ENCODE measurements at regions not wholly inside any gene's neighbourhood (a gene's known extent, or its start where the extent isn't known, plus 50 kb on each side); places are given as distances from the start of the nearest gene placed in this dataset.

- POLR2A ChIA-PET: no interaction called here
- Histone ChIP-seq H3K9me3 (ENCODE audit: control insufficient read depth in 2 of 3, low read length in 3 of 3) (no peaks in the 10 kb centered on the region), H3K36me3 (ENCODE audit: control insufficient read depth in 2 of 3, insufficient read depth in 3 of 3, low read length in 3 of 3) (no peaks in the 10 kb centered on the region), H3K27ac (ENCODE audit: low read depth, low read length) (no peak overlapping the region), H3K4me3 (ENCODE audit: low read length) (no peak overlapping the region), H3K4me1 (ENCODE audit: control insufficient read depth in 2 of 2, insufficient read depth in 2 of 2, low read length in 2 of 2) (no peaks in the 10 kb centered on the region), H3K27me3 (ENCODE audit: control insufficient read depth in 2 of 2, insufficient read depth in 2 of 2, low read length in 2 of 2) (no peaks in the 10 kb centered on the region)
- CTCF ChIA-PET: no interaction called here
- Mint-ChIP-seq H3K36me3 (no peaks in the 10 kb centered on the region), H3K27ac (no peak overlapping the region), H3K27me3 (peaks cover 7 to 24% (median 9%) of the 10 kb centered on the region in 5 donors), H3K4me3 (no peak overlapping the region), H3K4me1 (no peaks in the 10 kb centered on the region), H3K9me3 (peaks cover 0 to 12% (median 3%) of the 10 kb centered on the region in 11 donors)
- DNase-seq: no peak
- intact Hi-C loops (cut with micrococcal nuclease): no loop called here
- ATAC-seq: no peak
These were observed 136.9 kb downstream of the NUAK1 start for GRCh38 chr12:106001837-106002218.

- Histone ChIP-seq H3K36me3 (ENCODE audit: control insufficient read depth in 2 of 3, insufficient read depth in 3 of 3, low read length in 3 of 3) (no peaks in the 10 kb centered on the region), H3K4me3 (ENCODE audit: low read length) (no peak overlapping the region), H3K9me3 (ENCODE audit: control insufficient read depth in 2 of 3, low read length in 3 of 3) (no peaks in the 10 kb centered on the region), H3K27ac (ENCODE audit: low read depth, low read length) (no peak overlapping the region), H3K27me3 (ENCODE audit: control insufficient read depth in 2 of 2, insufficient read depth in 2 of 2, low read length in 2 of 2) (no peaks in the 10 kb centered on the region), H3K4me1 (ENCODE audit: control insufficient read depth in 2 of 2, insufficient read depth in 2 of 2, low read length in 2 of 2) (no peaks in the 10 kb centered on the region)
- ChIA-PET CTCF (no interaction called here), POLR2A (no interaction called here)
- Mint-ChIP-seq H3K27me3 (peaks cover 7 to 31% (median 9%) of the 10 kb centered on the region in 5 donors), H3K9me3 (peaks cover 0 to 13% (median 4%) of the 10 kb centered on the region in 11 donors), H3K27ac (no peak overlapping the region), H3K4me3 (no peak overlapping the region), H3K36me3 (no peaks in the 10 kb centered on the region), H3K4me1 (no peaks in the 10 kb centered on the region)
- no peak for DNase-seq
- intact Hi-C loops (cut with micrococcal nuclease): no loop called here
- no peak for ATAC-seq
These were observed 135.5 kb downstream of the NUAK1 start for GRCh38 chr12:106003297-106003696.

- CTCF ChIA-PET: no interaction called here
These were observed 134.5 kb downstream of the NUAK1 start for GRCh38 chr12:106004289-106004688.

GRCh38 chr12:106006382-106006781 lies 132.4 kb downstream of the NUAK1 start:
- no peak overlapping the region for H3K27ac Mint-ChIP-seq
- peaks cover 0 to 13% (median 5%) of the 10 kb centered on the region in 11 donors for H3K9me3 Mint-ChIP-seq
- no peak overlapping the region for H3K4me3 Mint-ChIP-seq
- Histone ChIP-seq H3K36me3 (ENCODE audit: control insufficient read depth in 2 of 3, insufficient read depth in 3 of 3, low read length in 3 of 3) (no peaks in the 10 kb centered on the region), H3K9me3 (ENCODE audit: control insufficient read depth in 2 of 3, low read length in 3 of 3) (no peaks in the 10 kb centered on the region), H3K27ac (ENCODE audit: low read depth, low read length) (no peak overlapping the region), H3K4me3 (ENCODE audit: low read length) (no peak overlapping the region), H3K27me3 (ENCODE audit: control insufficient read depth in 2 of 2, insufficient read depth in 2 of 2, low read length in 2 of 2) (no peaks in the 10 kb centered on the region), H3K4me1 (ENCODE audit: control insufficient read depth in 2 of 2, insufficient read depth in 2 of 2, low read length in 2 of 2) (no peaks in the 10 kb centered on the region)
- no peaks in the 10 kb centered on the region for H3K4me1 Mint-ChIP-seq
- ChIA-PET CTCF (no interaction called here), POLR2A (no interaction called here)
- no peak for ATAC-seq
- intact Hi-C loops (cut with micrococcal nuclease): no loop called here
- H3K27me3 Mint-ChIP-seq: peaks cover 5 to 28% (median 8%) of the 10 kb centered on the region in 5 donors
- no peaks in the 10 kb centered on the region for H3K36me3 Mint-ChIP-seq
- no peak for DNase-seq

More at GRCh38 chr12:106004289-106004688, 134.5 kb downstream of the NUAK1 start:
- Histone ChIP-seq H3K4me1 (ENCODE audit: control insufficient read depth in 2 of 2, insufficient read depth in 2 of 2, low read length in 2 of 2) (no peaks in the 10 kb centered on the region), H3K4me3 (ENCODE audit: low read length) (no peak overlapping the region), H3K27me3 (ENCODE audit: control insufficient read depth in 2 of 2, insufficient read depth in 2 of 2, low read length in 2 of 2) (no peaks in the 10 kb centered on the region), H3K36me3 (ENCODE audit: control insufficient read depth in 2 of 3, insufficient read depth in 3 of 3, low read length in 3 of 3) (no peaks in the 10 kb centered on the region), H3K27ac (ENCODE audit: low read depth, low read length) (no peak overlapping the region), H3K9me3 (ENCODE audit: control insufficient read depth in 2 of 3, low read length in 3 of 3) (no peaks in the 10 kb centered on the region)
- Mint-ChIP-seq H3K4me3 (no peak overlapping the region), H3K9me3 (peaks cover 0 to 13% (median 5%) of the 10 kb centered on the region in 11 donors), H3K4me1 (no peaks in the 10 kb centered on the region), H3K36me3 (no peaks in the 10 kb centered on the region), H3K27me3 (peaks cover 7 to 32% (median 9%) of the 10 kb centered on the region in 5 donors), H3K27ac (no peak overlapping the region)
- POLR2A ChIA-PET: no interaction called here
- no peak for ATAC-seq
- no peak for DNase-seq
- intact Hi-C loops (cut with micrococcal nuclease): no loop called here

- no peaks in the 10 kb centered on the region for H3K27me3 ChIP-seq (ENCODE audit: control insufficient read depth in 2 of 2, insufficient read depth in 2 of 2, low read length in 2 of 2)
- intact Hi-C loops (cut with micrococcal nuclease): no loop called here
- H3K9me3 ChIP-seq (ENCODE audit: control insufficient read depth in 2 of 3, low read length in 3 of 3): no peaks in the 10 kb centered on the region
- ChIA-PET CTCF (no interaction called here), POLR2A (no interaction called here)
- no peak for ATAC-seq
- DNase-seq: no peak
- H3K36me3 ChIP-seq (ENCODE audit: control insufficient read depth in 2 of 3, insufficient read depth in 3 of 3, low read length in 3 of 3): no peaks in the 10 kb centered on the region
- Mint-ChIP-seq H3K27ac (no peak overlapping the region), H3K36me3 (no peaks in the 10 kb centered on the region), H3K9me3 (peaks cover 0 to 13% (median 3%) of the 10 kb centered on the region in 11 donors), H3K27me3 (peaks cover 2 to 24% (median 5%) of the 10 kb centered on the region in 5 donors), H3K4me1 (no peaks in the 10 kb centered on the region), H3K4me3 (no peak overlapping the region)
- H3K4me3 ChIP-seq (ENCODE audit: low read length): no peak overlapping the region
- H3K27ac ChIP-seq (ENCODE audit: low read depth, low read length): no peak overlapping the region
- H3K4me1 ChIP-seq (ENCODE audit: control insufficient read depth in 2 of 2, insufficient read depth in 2 of 2, low read length in 2 of 2): no peaks in the 10 kb centered on the region
These were observed 131.8 kb downstream of the NUAK1 start for GRCh38 chr12:106006940-106007339.

GRCh38 chr12:106010741-106011140 lies 128.0 kb downstream of the NUAK1 start:
- intact Hi-C loops (cut with micrococcal nuclease): no loop called here
- Histone ChIP-seq H3K4me1 (ENCODE audit: control insufficient read depth in 2 of 2, insufficient read depth in 2 of 2, low read length in 2 of 2) (no peaks in the 10 kb centered on the region), H3K27ac (ENCODE audit: low read depth, low read length) (no peak overlapping the region), H3K9me3 (ENCODE audit: control insufficient read depth in 2 of 3, low read length in 3 of 3) (no peaks in the 10 kb centered on the region), H3K36me3 (ENCODE audit: control insufficient read depth in 2 of 3, insufficient read depth in 3 of 3, low read length in 3 of 3) (no peaks in the 10 kb centered on the region), H3K4me3 (ENCODE audit: low read length) (no peak overlapping the region), H3K27me3 (ENCODE audit: control insufficient read depth in 2 of 2, insufficient read depth in 2 of 2, low read length in 2 of 2) (peaks cover 0 to 3% of the 10 kb centered on the region in 2 donors)
- ATAC-seq: no peak
- DNase-seq: no peak
- Mint-ChIP-seq H3K27me3 (peaks cover under 1 to 24% (median 11%) of the 10 kb centered on the region in 5 donors), H3K27ac (no peak overlapping the region), H3K36me3 (no peaks in the 10 kb centered on the region), H3K9me3 (peaks cover 0 to 18% (median 0%) of the 10 kb centered on the region in 11 donors), H3K4me1 (no peaks in the 10 kb centered on the region), H3K4me3 (no peak overlapping the region)
- ChIA-PET CTCF (no interaction called here), POLR2A (no interaction called here)

Measured in naive thymus-derived CD4-positive, alpha-beta T cell (primary cell).